Endothelial cell (in vitro differentiated cells): ENCODE measurements at regions not wholly inside any gene's neighbourhood (a gene's known extent, or its start where the extent isn't known, plus 50 kb on each side); places are given as distances from the start of the nearest gene placed in this dataset.

Experiments used
- DNase-seq: peaks from one replicate; pipeline ENCODE4 v3.0.0; 2021; ENCODE audit warnings: low spot score
- H3K27ac Mint-ChIP-seq: one replicate; pipeline ENCODE4 v1.8.0; 2021; ENCODE audit warnings: mixed read lengths, inconsistent platforms; ENCODE audit not compliant: unreplicated experiment
- H3K27me3 Mint-ChIP-seq: one replicate; pipeline ENCODE4 v1.8.0; 2021; ENCODE audit warnings: mild to moderate bottlenecking, moderate library complexity, mixed read lengths, inconsistent platforms; ENCODE audit not compliant: unreplicated experiment
- H3K36me3 Mint-ChIP-seq: one replicate; pipeline ENCODE4 v1.8.0; 2021; ENCODE audit warnings: mild to moderate bottlenecking, low read depth, mixed read lengths, inconsistent platforms; ENCODE audit not compliant: unreplicated experiment
- H3K4me1 Mint-ChIP-seq: one replicate; pipeline ENCODE4 v1.8.0; 2021; ENCODE audit warnings: mild to moderate bottlenecking, mixed read lengths, inconsistent platforms; ENCODE audit not compliant: unreplicated experiment
- H3K4me3 Mint-ChIP-seq: one replicate; pipeline ENCODE4 v1.8.0; 2021; ENCODE audit warnings: mild to moderate bottlenecking, mixed read lengths, inconsistent platforms; ENCODE audit not compliant: unreplicated experiment
- H3K9me3 Mint-ChIP-seq: one replicate; pipeline ENCODE4 v1.8.0; 2021; ENCODE audit warnings: mixed read lengths, inconsistent platforms; ENCODE audit not compliant: unreplicated experiment
- CTCF ChIP-seq: fragments of 200-600 bp; sonication (generic); IDR thresholded peaks from one replicate; pipeline ENCODE4 v1.5.0; 2021; ENCODE audit warnings: antibody characterized with exemption; ENCODE audit not compliant: unreplicated experiment

GRCh38 chr11:112469376-112469775 lies 208.7 kb upstream of the PLET1 start:
- Mint-ChIP-seq H3K27me3 (no peaks in the 10 kb centered on the region), H3K4me3 (no peak overlapping the region), H3K9me3 (no peaks in the 10 kb centered on the region), H3K36me3 (no peaks in the 10 kb centered on the region), H3K4me1 (no peaks in the 10 kb centered on the region), H3K27ac (no peak overlapping the region)
- DNase-seq, result no peak
- TF ChIP-seq CTCF, result no peak

- no peak for DNase-seq
- H3K9me3 Mint-ChIP-seq, result no peaks in the 10 kb centered on the region
- no peaks in the 10 kb centered on the region for H3K4me1 Mint-ChIP-seq
- no peaks in the 10 kb centered on the region for H3K36me3 Mint-ChIP-seq
- no peaks in the 10 kb centered on the region for H3K27me3 Mint-ChIP-seq
- no peak overlapping the region for H3K4me3 Mint-ChIP-seq
- no peak overlapping the region for H3K27ac Mint-ChIP-seq
- no peak for TF ChIP-seq CTCF
Observed at GRCh38 chr11:112470355-112470754, 209.7 kb upstream of the PLET1 start.

GRCh38 chr11:112471731-112472130 lies 211.1 kb upstream of the PLET1 start:
- Mint-ChIP-seq H3K36me3 (no peaks in the 10 kb centered on the region), H3K9me3 (no peaks in the 10 kb centered on the region), H3K27me3 (no peaks in the 10 kb centered on the region), H3K4me3 (no peak overlapping the region), H3K27ac (no peak overlapping the region), H3K4me1 (no peaks in the 10 kb centered on the region)
- DNase-seq, result no peak
- no peak for TF ChIP-seq CTCF

- DNase-seq, result no peak
- H3K4me3 Mint-ChIP-seq, result no peak overlapping the region
- peaks cover under 1% of the 10 kb centered on the region for H3K27me3 Mint-ChIP-seq
- no peaks in the 10 kb centered on the region for H3K4me1 Mint-ChIP-seq
- H3K9me3 Mint-ChIP-seq, result no peaks in the 10 kb centered on the region
- H3K27ac Mint-ChIP-seq, result no peak overlapping the region
- TF ChIP-seq CTCF, result no peak
- no peaks in the 10 kb centered on the region for H3K36me3 Mint-ChIP-seq
Observed at GRCh38 chr11:112477152-112477551, 216.5 kb upstream of the PLET1 start.

GRCh38 chr11:112477581-112478317 lies 217.1 kb upstream of the PLET1 start:
- TF ChIP-seq CTCF, result no peak
- no peak overlapping the region for H3K4me3 Mint-ChIP-seq
- no peaks in the 10 kb centered on the region for H3K4me1 Mint-ChIP-seq
- no peak overlapping the region for H3K27ac Mint-ChIP-seq
- peaks cover 3% of the 10 kb centered on the region for H3K27me3 Mint-ChIP-seq
- no peak for DNase-seq
- no peaks in the 10 kb centered on the region for H3K9me3 Mint-ChIP-seq
- H3K36me3 Mint-ChIP-seq, result no peaks in the 10 kb centered on the region
